A204.1 (cell line): ENCODE measurements at regions not wholly inside any gene's neighbourhood (a gene's known extent, or its start where the extent isn't known, plus 50 kb on each side); places are given as distances from the start of the nearest gene placed in this dataset.

Source experiments
- FAIRE-seq: peaks from 2 replicates; lab custom pipeline; 2012; peaks lifted over from hg19 to GRCh38; lab: Jason Lieb, UNC

DNA sequence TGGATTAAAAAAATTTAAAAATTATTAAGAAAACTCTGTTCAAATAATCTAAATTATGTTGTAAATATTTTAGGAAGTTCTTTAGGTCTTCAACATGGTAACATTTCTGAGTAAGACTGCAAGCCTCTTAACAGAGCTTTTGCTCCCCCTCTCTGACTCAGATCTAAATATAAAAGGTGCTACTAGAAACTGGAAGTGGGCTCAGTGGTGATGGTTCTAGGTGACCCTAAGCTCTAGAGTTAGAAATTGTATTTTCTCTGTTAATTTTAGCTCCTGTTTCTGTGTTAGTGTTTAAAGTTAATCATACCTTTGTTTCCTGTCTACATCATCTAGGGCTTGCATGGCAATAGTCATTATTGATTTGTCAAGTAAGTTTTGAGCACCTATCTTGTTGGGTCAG is 159.9 kb upstream of the MEIS2 start:
- FAIRE-seq, result no peak

DNA sequence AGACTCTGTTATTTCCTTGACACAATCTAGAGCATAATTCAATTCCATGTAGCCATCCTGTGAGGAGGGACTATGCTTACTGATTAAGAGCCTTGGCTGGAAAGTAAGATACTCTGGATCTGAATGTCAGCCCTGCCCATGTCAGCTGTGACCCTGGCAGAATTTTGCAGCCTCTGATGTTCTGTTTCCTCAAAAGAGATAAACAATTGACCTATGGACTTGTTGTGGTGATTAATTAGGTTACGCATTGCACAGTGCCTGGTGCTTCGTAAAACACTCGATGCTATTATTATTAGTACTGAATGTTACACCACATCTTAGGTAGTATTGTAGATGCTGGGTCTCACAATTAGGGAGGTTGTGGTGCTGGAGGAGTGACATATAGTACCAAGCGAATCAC is 161.3 kb upstream of the MEIS2 start:
- no peak for FAIRE-seq

DNA sequence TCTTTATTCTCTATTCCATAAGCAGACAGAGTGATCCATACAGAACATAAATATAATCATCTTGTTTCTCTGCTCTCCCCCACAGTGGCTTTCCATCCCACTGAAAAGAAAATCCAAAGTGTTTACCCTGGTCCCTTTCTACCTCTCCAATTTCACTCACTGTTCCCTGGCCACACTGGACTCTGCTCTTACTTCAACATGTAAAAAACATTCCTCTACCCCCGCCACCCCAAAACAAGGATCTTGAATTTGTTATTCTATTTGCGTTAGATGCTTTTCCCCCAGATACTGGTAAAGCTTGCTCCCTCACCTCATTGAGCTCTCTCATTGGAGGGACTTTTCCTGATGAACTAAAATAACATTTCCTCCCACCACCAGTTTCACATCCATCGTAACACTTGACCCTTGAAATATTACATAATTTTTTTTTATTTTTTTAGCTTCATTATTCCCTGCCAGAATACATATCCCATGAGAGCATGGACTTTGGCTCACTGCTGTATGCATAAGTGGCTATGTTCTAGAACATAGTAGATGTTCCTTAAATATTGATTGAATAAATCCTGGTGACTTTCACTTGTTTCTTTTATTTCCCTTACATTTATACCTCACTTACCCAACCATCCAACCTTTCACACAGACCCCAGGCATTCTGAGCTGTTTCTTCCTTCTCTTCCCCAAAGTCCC is 162.7 kb upstream of the MEIS2 start:
- FAIRE-seq, result no peak

DNA sequence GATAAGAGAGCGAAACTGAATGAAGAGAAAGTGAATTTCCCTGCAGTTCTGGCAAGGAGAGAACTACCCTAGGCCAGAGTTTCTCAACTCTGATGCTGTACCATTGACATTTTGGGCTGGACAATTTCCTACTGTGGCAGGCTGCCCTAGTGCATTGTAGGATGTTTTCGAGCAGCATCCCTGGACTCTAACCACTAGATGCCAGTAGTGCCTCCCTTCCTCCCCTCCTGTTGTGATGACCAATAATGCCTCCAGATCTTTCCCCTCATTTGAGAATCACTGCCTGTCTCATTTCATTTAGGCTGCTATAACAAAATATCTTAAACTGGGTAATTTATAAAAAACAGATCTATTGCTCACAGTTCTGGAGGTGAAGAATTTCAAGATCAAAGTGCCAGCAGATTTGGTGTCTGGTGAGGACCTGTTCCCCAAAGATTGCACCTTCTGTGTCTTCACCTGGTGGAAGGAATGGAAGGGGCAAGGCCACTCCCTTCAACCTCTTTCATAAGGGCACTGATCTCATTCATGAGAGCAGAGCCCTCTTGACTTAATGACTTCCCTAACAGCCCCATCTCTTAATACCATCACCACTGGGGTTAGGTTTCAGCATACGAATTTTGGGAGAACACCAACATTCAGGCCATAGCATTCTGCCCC is 188.9 kb upstream of the MEIS2 start:
- FAIRE-seq, result no peak

DNA sequence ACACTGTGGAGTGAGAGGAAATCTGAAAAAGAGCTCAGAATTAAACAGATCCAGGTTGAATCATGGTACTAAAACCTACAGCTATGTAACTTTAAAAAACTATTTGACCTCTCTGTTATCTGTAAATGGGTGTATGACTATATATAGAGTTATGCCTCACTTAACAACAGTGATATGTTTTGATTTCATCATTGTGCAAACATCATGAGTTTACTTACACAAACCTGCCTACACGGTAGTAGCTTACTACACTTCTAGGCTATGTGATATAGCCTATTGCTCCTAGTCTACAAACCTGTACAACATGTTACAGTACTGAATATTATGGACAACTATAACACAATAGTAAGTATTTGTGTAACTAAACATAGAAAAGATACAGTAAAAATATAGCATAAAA is 191.6 kb upstream of the MEIS2 start:
- no peak for FAIRE-seq

DNA sequence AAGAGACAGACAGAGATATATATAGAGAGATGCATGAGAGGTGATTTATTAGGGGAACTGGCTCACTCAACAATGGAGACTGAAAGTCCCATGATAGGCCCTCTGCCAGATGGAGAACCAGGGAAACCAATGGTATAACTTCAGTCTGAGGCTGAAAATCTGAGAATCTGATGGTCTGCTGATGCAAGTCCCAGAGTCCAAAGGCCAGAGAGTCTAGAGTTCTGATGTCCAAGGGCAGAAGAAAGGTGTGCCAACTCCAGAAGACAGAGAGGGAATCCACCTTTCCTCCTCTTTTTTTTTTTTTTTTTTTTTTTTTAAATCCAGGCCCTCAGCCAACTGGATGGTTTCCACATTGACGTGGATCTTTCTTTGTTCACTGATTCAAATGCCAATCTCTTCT is 197.9 kb upstream of the MEIS2 start:
- no peak for FAIRE-seq

DNA sequence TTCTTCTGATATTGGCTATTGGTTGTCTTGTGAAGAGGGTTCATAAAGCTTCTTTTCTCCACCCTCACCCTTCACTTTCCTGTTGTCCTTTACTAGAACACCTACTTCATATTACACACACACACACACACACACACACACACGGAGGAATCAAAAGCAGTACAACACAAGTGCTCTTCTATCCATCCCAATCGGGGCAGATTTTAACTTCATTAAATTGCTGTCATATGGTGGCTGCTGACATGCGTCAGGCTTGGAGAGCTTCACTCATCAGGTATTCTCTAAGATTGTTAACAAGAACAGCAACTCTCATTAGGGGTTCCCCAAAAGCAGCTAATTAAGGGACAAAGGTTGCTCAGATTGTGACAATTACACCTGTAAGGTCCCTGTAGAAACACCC is 239.1 kb upstream of the MEIS2 start:
- FAIRE-seq, result no peak

DNA sequence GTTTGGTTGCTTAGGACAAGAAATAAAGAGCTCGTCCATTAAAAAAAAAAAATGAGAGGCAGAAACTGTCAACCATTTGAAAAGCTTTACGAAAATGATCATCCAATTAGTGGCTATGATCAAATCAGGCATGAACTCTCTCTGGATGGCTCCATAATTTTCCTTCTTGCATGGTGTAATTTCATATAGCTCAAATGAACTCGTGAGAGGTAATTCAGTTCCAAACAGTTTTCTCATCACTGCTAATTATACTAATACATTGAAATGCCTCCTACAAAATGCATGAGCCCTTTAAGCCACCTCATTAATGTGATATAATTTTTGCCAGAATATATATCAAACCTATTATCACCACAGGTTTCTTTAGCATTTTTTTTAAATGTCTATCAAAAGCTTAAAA is 239.5 kb upstream of the MEIS2 start:
- no peak for FAIRE-seq

DNA sequence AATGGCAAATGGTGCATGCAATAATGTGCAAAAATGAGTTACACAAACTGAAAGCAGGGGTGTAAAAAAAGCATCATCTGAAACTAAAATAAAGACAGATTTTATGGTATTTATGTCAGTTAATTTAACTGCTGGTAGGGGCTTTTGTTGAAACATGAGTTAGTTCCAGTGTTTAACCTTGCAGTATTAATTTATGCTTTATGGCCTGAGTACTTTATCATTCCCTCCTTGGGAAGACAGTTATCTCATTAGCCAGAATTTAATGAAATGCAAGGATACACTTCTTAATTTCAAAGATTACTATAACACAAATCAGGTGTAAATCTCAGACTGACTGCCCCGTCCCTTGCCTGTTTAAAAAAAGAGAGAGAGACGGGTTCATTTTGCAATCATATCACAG is 240.1 kb upstream of the MEIS2 start:
- FAIRE-seq, result no peak

DNA sequence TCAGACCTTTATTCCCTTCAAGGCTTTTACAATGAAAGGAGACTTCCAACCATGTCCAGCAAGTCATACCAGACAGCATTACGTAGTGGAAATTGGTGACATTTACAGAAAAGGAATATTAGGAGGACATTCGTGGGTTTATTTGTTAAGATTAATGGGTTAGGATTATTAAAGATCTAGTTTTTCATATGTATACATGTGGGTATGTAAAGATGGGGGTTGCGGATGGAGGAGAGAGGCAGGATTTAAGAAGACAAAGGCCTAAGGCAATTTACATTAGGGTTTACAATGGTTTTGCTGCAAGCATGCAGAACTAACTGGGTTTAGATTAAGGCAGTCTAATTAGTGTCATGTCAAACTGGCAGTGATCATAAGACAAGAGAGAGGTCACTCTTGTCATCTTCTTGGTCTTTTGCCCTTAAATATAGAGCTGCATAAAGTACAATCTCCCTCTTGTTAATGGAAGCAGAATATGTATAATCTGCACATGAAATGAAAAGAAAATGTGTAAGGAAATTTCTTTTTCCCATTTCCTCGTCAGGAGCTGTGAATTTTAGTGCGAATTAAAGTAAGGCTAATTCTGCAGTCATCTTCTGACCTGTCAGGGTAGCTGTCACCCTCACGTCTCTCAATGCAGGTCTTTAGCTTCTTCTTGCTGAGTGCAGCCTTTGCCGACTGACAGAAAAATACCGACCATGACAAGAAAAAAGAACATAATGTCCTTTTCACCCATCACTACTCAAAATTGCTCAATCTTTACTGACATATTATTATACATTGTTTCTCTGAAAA is 258.9 kb upstream of the MEIS2 start:
- no peak for FAIRE-seq

DNA sequence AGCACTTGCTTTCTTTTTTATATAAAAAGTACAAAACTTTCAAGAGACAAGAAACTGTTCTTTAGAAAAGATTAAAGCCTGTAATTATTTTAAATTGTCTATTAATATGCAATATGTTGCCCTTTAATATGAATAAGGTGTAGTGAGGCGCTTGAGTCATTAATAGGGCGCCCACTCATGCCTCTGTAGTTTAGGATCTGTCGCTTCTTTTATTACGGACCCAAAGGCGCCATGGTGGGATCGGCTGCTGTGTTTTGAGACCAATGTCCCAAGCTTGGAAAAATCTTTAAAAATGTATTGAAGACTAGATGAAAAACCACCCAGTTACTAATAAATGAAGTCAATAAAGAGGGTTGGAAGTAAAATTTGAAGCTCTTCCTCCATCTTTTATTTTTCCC is 259.5 kb upstream of the MEIS2 start:
- FAIRE-seq, result no peak

DNA sequence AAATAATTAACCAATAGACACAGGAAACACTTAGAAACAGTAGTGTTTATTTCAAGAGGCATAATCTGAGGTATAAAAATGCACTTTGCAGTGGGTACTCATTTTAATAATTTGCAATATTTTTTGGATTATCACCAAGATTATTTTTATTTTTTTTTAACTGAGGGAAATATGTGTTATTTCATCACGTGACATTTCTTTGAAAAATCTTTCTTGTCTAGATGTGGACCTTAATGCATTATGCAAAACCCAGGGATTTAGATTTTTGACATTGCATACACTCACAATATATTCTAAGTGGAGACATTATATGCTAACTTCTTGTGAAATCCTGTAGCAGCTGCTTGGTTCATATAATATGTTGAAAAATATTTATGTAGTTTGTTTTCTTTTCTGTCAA is 260.4 kb upstream of the MEIS2 start:
- no peak for FAIRE-seq

DNA sequence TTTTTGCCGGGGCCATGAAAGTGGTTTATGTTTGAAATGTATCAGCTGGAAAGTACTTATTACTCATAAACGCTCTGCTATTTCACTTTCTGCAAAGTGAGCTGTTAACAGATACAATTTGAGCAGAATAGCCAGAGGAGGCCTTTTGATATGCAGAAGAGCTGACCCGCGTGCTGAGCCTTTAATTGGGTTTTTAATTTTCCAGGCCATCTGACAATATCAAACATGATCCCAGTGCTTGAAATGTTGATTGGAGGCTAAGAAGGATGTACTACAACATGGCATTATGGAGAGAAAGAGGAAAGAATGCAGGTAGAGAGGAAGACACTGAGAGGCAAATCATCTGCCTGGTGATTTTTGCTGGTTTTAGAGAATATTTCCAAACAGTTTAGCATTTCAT is 261.3 kb upstream of the MEIS2 start:
- FAIRE-seq, result no peak

DNA sequence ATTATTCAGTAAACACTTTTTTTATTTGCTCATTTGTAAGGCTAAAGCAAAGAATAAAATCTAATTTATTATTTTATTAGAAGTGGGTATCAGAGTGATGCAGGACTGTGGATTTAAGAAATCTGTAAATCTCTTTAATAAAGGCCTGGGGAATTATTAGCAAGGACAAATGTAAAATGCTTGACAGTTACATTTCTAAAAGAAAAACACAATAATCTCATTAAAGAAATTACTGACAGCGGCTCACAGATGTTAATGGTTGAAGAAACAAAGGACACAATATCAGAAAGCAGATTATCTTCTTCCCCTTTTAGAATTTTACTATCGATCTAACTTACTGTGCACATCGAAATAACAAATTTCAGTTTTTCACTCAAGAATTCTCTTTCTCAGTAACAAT is 262.1 kb upstream of the MEIS2 start:
- no peak for FAIRE-seq

DNA sequence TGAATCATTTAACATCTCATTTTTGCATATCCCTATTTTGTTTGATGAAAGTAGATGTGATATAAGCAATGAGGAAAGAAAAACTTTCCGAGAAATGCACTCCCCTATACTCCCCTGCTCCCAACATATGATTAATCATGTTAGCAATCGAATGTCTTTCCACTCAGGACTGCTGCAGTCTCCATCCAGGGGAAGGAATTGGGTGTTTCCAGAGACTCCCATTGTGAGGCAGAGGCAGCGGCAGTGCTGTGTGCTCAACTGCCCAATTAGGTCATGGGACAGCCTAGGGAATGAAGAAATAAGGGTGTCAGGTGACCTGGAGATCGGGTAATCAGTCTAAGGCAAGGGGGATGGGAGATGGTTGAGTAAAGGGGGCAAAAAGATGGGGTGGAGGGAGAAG is 268.6 kb upstream of the MEIS2 start:
- no peak for FAIRE-seq

DNA sequence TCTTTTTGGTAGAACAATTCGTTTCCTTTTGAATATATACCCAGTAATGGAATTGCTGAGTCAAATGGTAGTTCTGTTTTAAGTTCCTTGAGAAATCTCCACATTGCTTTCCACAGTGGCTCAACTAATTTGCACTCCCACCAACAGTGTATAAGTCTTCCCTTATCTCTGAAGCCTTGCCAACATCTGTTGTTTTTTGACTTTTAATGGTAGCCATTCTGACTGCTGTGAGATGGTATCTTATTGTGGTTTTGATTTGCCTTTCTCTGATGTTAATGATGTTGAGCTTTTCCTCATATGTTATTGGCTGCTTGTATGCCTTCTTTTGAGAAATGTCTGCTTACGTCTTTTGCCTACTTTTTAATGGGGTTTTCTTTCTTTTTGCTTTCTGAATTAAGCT is 270.6 kb upstream of the MEIS2 start:
- FAIRE-seq, result no peak

DNA sequence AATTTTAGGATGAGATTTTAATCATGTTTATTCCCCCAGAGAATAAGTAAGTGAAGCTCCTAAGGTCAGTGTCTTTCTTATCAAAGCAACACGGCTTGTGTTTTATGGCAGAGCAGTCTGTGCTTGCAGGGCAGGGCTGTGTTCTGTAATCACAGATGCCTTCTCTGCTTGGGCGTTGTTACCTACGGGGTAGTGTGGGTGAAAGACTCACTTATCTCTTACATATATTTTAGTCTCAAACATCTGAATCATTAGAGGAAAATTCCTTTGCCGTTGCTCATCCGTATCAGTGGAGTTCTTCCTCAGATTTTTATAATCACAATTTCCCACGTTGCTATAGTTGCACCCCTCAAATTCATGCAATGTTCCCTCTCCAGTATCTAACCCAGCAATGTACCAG is 271.7 kb upstream of the MEIS2 start:
- no peak for FAIRE-seq

DNA sequence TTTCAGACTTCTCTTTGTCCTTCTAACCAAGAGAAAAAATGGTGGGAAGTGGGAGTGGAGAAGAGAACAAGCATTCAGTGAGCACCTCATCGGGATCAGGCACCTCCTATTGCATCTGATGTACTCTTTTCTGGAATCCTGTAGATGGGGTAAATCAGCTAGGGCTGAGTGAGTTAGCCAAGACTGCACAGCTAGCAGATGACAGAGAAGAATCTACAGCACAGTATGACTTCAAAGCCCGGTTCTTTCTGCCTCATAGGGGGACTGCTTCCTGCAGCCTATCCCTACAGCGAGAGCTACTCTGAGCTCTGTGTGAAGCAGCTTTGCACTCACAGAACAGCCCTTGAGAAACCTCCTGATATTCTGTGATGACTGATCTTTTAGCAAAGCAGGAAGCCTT is 275.2 kb upstream of the MEIS2 start:
- no peak for FAIRE-seq

DNA sequence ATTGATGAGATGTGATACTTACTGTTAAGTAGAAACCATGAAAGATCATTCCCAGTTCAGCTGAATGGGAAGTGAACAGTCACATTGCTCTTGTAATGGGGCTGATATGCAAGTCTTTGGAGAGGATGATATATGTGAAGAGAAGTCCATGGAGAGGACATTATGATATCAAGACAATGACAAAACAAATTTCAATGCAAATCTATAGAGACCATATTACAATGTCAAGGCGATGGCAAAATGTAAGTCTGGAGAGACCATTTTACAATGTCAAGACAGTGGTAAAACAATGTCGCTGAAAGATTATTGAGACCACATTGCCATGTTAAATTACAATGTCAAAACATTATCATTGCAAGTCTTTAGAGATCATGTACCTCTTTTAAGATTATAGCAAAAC is 277.1 kb upstream of the MEIS2 start:
- no peak for FAIRE-seq

DNA sequence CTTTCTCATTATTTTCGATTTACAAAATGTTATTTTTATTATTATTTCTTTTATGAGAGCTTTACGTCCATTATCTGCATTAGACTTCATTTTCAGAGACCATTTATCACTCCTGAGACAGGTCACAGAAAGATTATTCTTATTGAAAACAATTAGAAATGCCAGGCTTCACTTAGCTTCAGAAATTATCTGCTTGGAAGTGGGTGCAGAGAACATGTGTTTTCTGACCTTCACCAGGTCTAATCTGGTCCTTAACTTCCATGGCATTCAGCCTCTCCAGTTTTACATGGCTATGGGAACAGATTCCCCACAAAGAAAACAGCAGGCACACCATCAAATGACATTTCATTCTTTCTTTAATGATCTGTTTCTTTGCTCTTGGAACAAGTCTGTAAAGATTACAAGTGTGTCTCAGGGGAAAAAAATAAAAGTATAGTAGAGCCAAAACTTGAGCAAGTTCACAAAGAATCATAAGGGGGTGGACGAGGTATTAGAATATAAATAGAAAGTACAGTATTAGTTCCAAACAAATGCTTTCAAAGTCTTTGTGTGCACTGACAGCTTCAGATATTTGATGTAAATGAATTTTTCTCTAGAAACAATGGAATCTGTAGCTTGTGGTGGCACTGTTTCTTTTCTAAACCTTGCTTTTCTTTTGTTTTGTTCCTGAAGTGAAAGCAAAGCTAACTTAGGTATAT is 294.2 kb upstream of the MEIS2 start:
- FAIRE-seq, result no peak

DNA sequence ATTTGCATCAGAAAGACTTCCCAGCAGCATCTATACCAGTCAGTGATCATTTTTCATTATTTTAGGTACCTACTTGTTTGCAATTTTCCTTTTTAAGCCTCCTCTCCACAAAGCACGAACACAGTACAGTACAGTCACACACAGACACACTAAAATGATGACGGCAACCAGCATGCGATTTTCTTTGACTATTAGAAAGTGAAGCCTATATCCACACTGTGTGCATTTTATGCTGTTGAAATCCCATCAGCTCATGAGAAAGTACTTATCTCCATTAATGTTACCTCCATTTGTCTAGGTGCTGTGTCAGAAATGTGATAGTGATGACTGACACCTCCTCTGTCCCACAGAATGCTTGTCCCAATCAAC is 294.7 kb upstream of the MEIS2 start:
- FAIRE-seq, result no peak

DNA sequence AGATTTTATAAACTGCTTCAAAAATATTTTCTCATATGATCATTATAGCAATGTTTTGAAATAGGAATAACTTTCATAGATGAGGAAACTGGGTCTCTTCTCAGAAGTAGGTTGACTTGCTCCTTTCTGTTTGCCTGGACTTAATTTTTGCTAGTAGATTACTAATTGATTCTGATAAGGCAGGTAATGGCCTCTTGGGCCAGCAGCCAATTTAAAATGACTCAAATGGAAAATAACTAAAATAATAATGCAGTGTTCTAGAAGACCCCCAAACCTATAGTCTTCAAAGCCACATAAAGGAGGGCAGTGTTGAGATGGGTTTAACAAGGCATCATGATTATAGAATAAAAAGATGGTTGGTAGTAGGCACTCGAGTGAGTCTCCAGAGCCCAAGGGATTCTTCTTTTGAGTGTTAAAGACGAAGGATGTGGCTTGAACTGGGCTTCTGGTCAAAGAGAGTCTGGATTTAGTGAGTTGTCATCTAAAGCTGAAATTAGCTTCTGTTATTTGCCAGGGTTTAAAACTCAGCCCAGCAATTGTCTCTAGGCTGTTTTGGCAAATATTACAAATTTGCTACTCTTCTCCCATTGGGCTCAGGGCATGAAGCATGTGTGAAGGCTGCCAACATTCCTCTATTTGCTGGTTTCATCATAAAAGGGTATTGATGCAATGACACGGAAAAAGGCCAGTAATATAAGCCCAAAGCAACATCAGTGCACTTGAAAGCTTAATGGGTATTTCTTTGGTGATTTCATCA is 297.1 kb upstream of the MEIS2 start:
- no peak for FAIRE-seq
